K562 (cell line): ENCODE measurements at regions not wholly inside any gene's neighbourhood (a gene's known extent, or its start where the extent isn't known, plus 50 kb on each side); places are given as distances from the start of the nearest gene placed in this dataset.

Experiments used
- ATAC-seq: fragments of 200-7000 bp; cut with Tn5 transposase; 3 replicates; pipeline ENCODE4 v1.9.1; 2020; ENCODE audit warnings: moderate library complexity
- BruUV-seq: library from RNA; stranded (reverse); fragments of 400-500 nt; replicated peaks from 2 replicates; lab custom pipeline; 2021; lab: Mats Ljungman, UMichigan
- CTCF ChIA-PET: fragments of 300-600 bp; formaldehyde crosslinking; extraction: SDS; loops from one replicate; lab custom pipeline; 2021; ENCODE audit warnings: low intra/inter-chr PET ratio; lab: Yijun Ruan, JAX
- POLR2A ChIA-PET: fragments of 300-600, 350-650 bp; sonication (Branson Sonifier 250); formaldehyde crosslinking; extraction: SDS; loops from one replicate; lab custom pipeline; 2021; ENCODE audit warnings: antibody characterized with exemption, inconsistent platforms; lab: Yijun Ruan, JAX
- DNase-seq, 4 experiments: peaks; one replicate each; pipeline versions ENCODE4 v3.0.0 to v3.0.0-alpha.2; 2011 to 2018; ENCODE audit warnings: low spot score in 3 of 4, mixed read lengths in 3 of 4; ENCODE audit errors: extremely low read depth in 1 of 4
- FAIRE-seq: peaks from 2 replicates; lab custom pipeline; 2011; peaks lifted over from hg19 to GRCh38; lab: Jason Lieb, UNC
- H2AFZ ChIP-seq: 2 replicates; pipeline ENCODE4 v1.6.0; 2011; ENCODE audit warnings: low read depth, low read length, control low read depth, inconsistent platforms
- H3K27ac ChIP-seq: fragments of 200-600 bp; 3 replicates; pipeline ENCODE4 v1.8.0; 2011; ENCODE audit warnings: low read depth, mild to moderate bottlenecking, control low read depth, inconsistent platforms, low read length, moderate library complexity, mixed read lengths; ENCODE audit errors: extremely low read depth
- H3K27me3 ChIP-seq, 2 experiments: fragments of 300-600 bp in 1 of 2; 2 replicates in 1 of 2; 3 replicates in 1 of 2; pipeline versions ENCODE4 v1.6.0 to v1.8.0; 2011; ENCODE audit warnings: inconsistent platforms in 2 of 2, low read length in 2 of 2, mild to moderate bottlenecking in 1 of 2, mixed read lengths in 1 of 2, moderate library complexity in 1 of 2; ENCODE audit not compliant: control insufficient read depth in 2 of 2, insufficient read depth in 2 of 2
- H3K36me3 ChIP-seq: fragments of 300-600 bp; 3 replicates; pipeline ENCODE4 v1.8.0; 2011; ENCODE audit warnings: mild to moderate bottlenecking, low read length, inconsistent platforms; ENCODE audit not compliant: control insufficient read depth, insufficient read depth
- H3K4me1 ChIP-seq, 2 experiments: fragments of 200-600 bp in 1 of 2; replicated peaks in 1 of 2; 2 replicates in 1 of 2; 3 replicates in 1 of 2; pipeline versions ENCODE4 v1.5.1 to v1.8.0; 2011; ENCODE audit warnings: inconsistent platforms in 2 of 2, low read length in 2 of 2, mild to moderate bottlenecking in 1 of 2, mixed read lengths in 1 of 2, moderate library complexity in 1 of 2; ENCODE audit not compliant: control insufficient read depth in 2 of 2, insufficient read depth in 2 of 2
- H3K4me2 ChIP-seq: 2 replicates; pipeline ENCODE4 v1.6.1; 2011; ENCODE audit warnings: low read length, control low read depth, inconsistent platforms, mixed read lengths; ENCODE audit not compliant: insufficient read depth
- H3K4me3 ChIP-seq: fragments of 200-600 bp; sonication (generic), shearing (Covaris generic); 2 replicates; pipeline ENCODE4 v1.5.1; 2016; ENCODE audit warnings: control low read depth, inconsistent platforms
- H3K79me2 ChIP-seq: fragments of 200-600 bp; 3 replicates; pipeline ENCODE4 v1.8.0; 2011; ENCODE audit warnings: low read length, inconsistent platforms; ENCODE audit not compliant: control insufficient read depth, insufficient read depth
- H3K9ac ChIP-seq, 2 experiments: 2 replicates each; pipeline versions ENCODE4 v1.6.0 to v1.6.1; 2011; ENCODE audit warnings: low read depth in 2 of 2, low read length in 2 of 2, control low read depth in 1 of 2, inconsistent platforms in 1 of 2, mild to moderate bottlenecking in 1 of 2, mixed read lengths in 1 of 2; ENCODE audit not compliant: insufficient read depth in 1 of 2
- H3K9me1 ChIP-seq: one replicate; pipeline ENCODE4 v1.6.0; 2011; ENCODE audit warnings: inconsistent platforms, mild to moderate bottlenecking, low read length, moderate library complexity; ENCODE audit not compliant: control insufficient read depth, insufficient read depth
- H3K9me3 ChIP-seq: replicated peaks from 2 replicates; pipeline ENCODE4 v1.5.1; 2011; ENCODE audit warnings: low read depth, low read length, inconsistent platforms; ENCODE audit not compliant: control insufficient read depth, insufficient read depth
- H4K20me1 ChIP-seq: replicated peaks from 2 replicates; pipeline ENCODE4 v1.6.1; 2011; ENCODE audit warnings: low read length, inconsistent platforms, mixed read lengths; ENCODE audit not compliant: control insufficient read depth, insufficient read depth
- CBFA2T3 ChIP-seq: fragments of 450-650 bp; IDR thresholded peaks from 2 replicates; pipeline ENCODE4 v1.6.1; 2017
- FOXP1 ChIP-seq: sonication (generic); formaldehyde crosslinking; IDR thresholded peaks from 2 replicates; pipeline ENCODE4 v1.8.0; 2022; ENCODE audit warnings: mild to moderate bottlenecking, missing genetic modification reagents
- GABPB1 ChIP-seq: sonication (generic); formaldehyde crosslinking; IDR thresholded peaks from 2 replicates; pipeline ENCODE4 v1.8.0; 2022; ENCODE audit warnings: mild to moderate bottlenecking, missing genetic modification reagents
- HIVEP1 ChIP-seq: fragments of 250-450 bp; sonication (Bioruptor Pico); IDR thresholded peaks from 2 replicates; pipeline ENCODE4 v1.4.0; 2020; ENCODE audit warnings: mild to moderate bottlenecking
- MYBL2 ChIP-seq, 2 experiments: fragments of 450-650 bp in 1 of 2; sonication (generic) in 1 of 2; formaldehyde crosslinking in 1 of 2; IDR thresholded peaks; 2 replicates each; pipeline versions ENCODE4 v1.6.1 to v1.8.1; 2017 to 2022; ENCODE audit warnings: borderline replicate concordance in 1 of 2, inconsistent platforms in 1 of 2, low read depth in 1 of 2, mild to moderate bottlenecking in 1 of 2, missing genetic modification reagents in 1 of 2, moderate library complexity in 1 of 2
- NELFE ChIP-seq: IDR thresholded peaks from 2 replicates; pipeline ENCODE4 v1.6.1; 2011; ENCODE audit warnings: mild to moderate bottlenecking; ENCODE audit not compliant: insufficient read depth, insufficient read length
- NR2F6 ChIP-seq: fragments of 450-650 bp; formaldehyde crosslinking; IDR thresholded peaks from 2 replicates; pipeline ENCODE4 v1.4.0; 2020; ENCODE audit warnings: mild to moderate bottlenecking
- STAG1 ChIP-seq: sonication (generic); formaldehyde crosslinking; IDR thresholded peaks from 2 replicates; pipeline ENCODE4 v1.5.0; 2020; ENCODE audit warnings: missing genetic modification reagents, borderline replicate concordance
- TAF9B ChIP-seq: fragments of 450-650 bp; IDR thresholded peaks from 2 replicates; pipeline ENCODE4 v1.6.1; 2018; ENCODE audit warnings: mild to moderate bottlenecking; ENCODE audit not compliant: partially characterized antibody
- ZFPM2 ChIP-seq: fragments of 250-450 bp; sonication (Bioruptor Pico); IDR thresholded peaks from 2 replicates; pipeline ENCODE4 v1.5.1; 2022; ENCODE audit warnings: mild to moderate bottlenecking
- ZNF586 ChIP-seq: fragments of 450-650 bp; formaldehyde crosslinking; conservative IDR thresholded peaks from 2 replicates; pipeline ENCODE4 v1.4.0; 2020; ENCODE audit warnings: mild to moderate bottlenecking, moderate library complexity
- WGBS: fragments of 100-300 bp; shearing (Covaris generic); methylation state at CpG from one replicate; pipeline ENCODE4 v1.1.6; 2016; ENCODE audit warnings: low coverage, mixed read lengths; ENCODE audit not compliant: insufficient coverage; ENCODE audit errors: missing lambda C conversion rate; 5-methylcytosine and 5-hydroxymethylcytosine counted together
- in situ Hi-C: fragments of 300-500 bp; cut with MboI; formaldehyde crosslinking; loops from 4 replicates; pipeline ENCODE4 v1.15.0; 2018; ENCODE audit warnings: inconsistent platforms, mixed read lengths
- intact Hi-C: fragments of 100-400 bp; cut with micrococcal nuclease; formaldehyde crosslinking; loops from 2 replicates; pipeline ENCODE4 v1.14.2; 2022
- TF ChIP-seq, protein P1 (sequence below): sonication (generic); formaldehyde crosslinking; IDR thresholded peaks from 2 replicates; pipeline ENCODE4 v1.8.0; 2022; ENCODE audit warnings: mild to moderate bottlenecking, low read depth, missing genetic modification reagents
- TF ChIP-seq, protein P2 (sequence below), 2 experiments: fragments of 450-650 bp in 1 of 2; IDR thresholded peaks; 2 replicates each; pipeline ENCODE4 v1.6.1; 2011 to 2017; ENCODE audit warnings: low read depth in 2 of 2, antibody characterized with exemption in 1 of 2, borderline replicate concordance in 1 of 2, low read length in 1 of 2, mild to moderate bottlenecking in 1 of 2, mixed read lengths in 1 of 2; ENCODE audit not compliant: control insufficient read depth in 1 of 2
- TF ChIP-seq, protein P3 (sequence below): fragments of 450-650 bp; IDR thresholded peaks from 2 replicates; pipeline ENCODE4 v1.6.1; 2018; ENCODE audit not compliant: partially characterized antibody

DNA sequence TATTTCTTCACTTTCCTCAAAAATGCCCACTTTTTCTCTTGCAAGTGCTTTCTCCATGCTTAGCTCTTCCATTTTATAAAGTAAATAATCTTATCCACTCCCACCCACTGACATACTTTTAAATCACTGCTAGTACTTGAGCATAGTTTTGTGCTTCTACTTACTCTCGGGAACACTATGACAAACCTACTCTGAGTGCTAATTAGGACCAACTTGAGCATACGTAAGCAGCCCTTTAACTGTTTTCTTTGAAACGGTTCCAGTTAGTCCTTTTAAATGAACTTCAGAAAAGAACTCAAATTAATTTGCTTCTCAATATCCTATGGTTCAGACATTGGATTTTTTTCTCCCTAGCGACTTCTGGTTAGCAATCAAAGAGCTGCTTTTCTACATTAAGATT lies 280.0 kb upstream of the SOX2 start:
- DNase-seq = no peak
- TF ChIP-seq ZNF586 (CRISPR knock-in tag) (no peak), ZFPM2 (CRISPR knock-in tag) (no peak), TAF9B (no peak), NELFE (no peak), CBFA2T3 (no peak), MYBL2 (IDR thresholded peaks at IDR 0.05; ENCODE audit: low read depth) (no peak), MYBL2 (CRISPR knock-in tag; IDR thresholded peaks at IDR 0.05; ENCODE audit: borderline replicate concordance) (no peak), NR2F6 (CRISPR knock-in tag) (no peak), FOXP1 (CRISPR knock-in tag) (no peak), STAG1 (CRISPR knock-in tag) (no peak), HIVEP1 (CRISPR knock-in tag) (no peak), GABPB1 (CRISPR knock-in tag) (no peak)
- TF ChIP-seq, protein P1, sequence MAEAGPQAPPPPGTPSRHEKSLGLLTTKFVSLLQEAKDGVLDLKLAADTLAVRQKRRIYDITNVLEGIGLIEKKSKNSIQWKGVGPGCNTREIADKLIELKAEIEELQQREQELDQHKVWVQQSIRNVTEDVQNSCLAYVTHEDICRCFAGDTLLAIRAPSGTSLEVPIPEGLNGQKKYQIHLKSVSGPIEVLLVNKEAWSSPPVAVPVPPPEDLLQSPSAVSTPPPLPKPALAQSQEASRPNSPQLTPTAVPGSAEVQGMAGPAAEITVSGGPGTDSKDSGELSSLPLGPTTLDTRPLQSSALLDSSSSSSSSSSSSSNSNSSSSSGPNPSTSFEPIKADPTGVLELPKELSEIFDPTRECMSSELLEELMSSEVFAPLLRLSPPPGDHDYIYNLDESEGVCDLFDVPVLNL = no peak
- TF ChIP-seq, protein P2, sequence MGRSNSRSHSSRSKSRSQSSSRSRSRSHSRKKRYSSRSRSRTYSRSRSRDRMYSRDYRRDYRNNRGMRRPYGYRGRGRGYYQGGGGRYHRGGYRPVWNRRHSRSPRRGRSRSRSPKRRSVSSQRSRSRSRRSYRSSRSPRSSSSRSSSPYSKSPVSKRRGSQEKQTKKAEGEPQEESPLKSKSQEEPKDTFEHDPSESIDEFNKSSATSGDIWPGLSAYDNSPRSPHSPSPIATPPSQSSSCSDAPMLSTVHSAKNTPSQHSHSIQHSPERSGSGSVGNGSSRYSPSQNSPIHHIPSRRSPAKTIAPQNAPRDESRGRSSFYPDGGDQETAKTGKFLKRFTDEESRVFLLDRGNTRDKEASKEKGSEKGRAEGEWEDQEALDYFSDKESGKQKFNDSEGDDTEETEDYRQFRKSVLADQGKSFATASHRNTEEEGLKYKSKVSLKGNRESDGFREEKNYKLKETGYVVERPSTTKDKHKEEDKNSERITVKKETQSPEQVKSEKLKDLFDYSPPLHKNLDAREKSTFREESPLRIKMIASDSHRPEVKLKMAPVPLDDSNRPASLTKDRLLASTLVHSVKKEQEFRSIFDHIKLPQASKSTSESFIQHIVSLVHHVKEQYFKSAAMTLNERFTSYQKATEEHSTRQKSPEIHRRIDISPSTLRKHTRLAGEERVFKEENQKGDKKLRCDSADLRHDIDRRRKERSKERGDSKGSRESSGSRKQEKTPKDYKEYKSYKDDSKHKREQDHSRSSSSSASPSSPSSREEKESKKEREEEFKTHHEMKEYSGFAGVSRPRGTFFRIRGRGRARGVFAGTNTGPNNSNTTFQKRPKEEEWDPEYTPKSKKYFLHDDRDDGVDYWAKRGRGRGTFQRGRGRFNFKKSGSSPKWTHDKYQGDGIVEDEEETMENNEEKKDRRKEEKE (IDR thresholded peaks at IDR 0.05; ENCODE audit: borderline replicate concordance in 1 of 2, control insufficient read depth in 1 of 2, low read depth in 2 of 2, low read length in 1 of 2) = no peak
- TF ChIP-seq, protein P3, sequence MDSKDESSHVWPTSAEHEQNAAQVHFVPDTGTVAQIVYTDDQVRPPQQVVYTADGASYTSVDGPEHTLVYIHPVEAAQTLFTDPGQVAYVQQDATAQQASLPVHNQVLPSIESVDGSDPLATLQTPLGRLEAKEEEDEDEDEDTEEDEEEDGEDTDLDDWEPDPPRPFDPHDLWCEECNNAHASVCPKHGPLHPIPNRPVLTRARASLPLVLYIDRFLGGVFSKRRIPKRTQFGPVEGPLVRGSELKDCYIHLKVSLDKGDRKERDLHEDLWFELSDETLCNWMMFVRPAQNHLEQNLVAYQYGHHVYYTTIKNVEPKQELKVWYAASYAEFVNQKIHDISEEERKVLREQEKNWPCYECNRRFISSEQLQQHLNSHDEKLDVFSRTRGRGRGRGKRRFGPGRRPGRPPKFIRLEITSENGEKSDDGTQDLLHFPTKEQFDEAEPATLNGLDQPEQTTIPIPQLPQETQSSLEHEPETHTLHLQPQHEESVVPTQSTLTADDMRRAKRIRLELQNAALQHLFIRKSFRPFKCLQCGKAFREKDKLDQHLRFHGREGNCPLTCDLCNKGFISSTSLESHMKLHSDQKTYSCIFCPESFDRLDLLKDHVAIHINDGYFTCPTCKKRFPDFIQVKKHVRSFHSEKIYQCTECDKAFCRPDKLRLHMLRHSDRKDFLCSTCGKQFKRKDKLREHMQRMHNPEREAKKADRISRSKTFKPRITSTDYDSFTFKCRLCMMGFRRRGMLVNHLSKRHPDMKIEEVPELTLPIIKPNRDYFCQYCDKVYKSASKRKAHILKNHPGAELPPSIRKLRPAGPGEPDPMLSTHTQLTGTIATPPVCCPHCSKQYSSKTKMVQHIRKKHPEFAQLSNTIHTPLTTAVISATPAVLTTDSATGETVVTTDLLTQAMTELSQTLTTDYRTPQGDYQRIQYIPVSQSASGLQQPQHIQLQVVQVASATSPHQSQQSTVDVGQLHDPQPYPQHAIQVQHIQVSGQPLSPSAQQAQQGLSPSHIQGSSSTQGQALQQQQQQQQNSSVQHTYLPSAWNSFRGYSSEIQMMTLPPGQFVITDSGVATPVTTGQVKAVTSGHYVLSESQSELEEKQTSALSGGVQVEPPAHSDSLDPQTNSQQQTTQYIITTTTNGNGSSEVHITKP = no peak
- H3K9me1 ChIP-seq = no peaks in the 10 kb centered on the region
- no peaks in the 10 kb centered on the region for H3K79me2 ChIP-seq
- no peak overlapping the region for H3K9ac ChIP-seq
- ATAC-seq = no peak
- no peaks in the 10 kb centered on the region for H3K4me1 ChIP-seq
- H3K27ac ChIP-seq = no peak overlapping the region
- ChIA-PET POLR2A (no interaction called here), CTCF (no interaction called here)
- no TSS peak for BruUV-seq
- H3K27me3 ChIP-seq = no peaks in the 10 kb centered on the region
- no peaks in the 10 kb centered on the region for H3K36me3 ChIP-seq
- no peak overlapping the region for H3K4me3 ChIP-seq
- H3K9me3 ChIP-seq = no peaks in the 10 kb centered on the region
- no peak overlapping the region for H2AFZ ChIP-seq
- in situ Hi-C loops (no loop called here), intact Hi-C loops (no loop called here)
- H4K20me1 ChIP-seq = no peaks in the 10 kb centered on the region
- WGBS = 1% methylated on average over 4 of the region's 4 CpGs
- no peak for FAIRE-seq
- no peak overlapping the region for H3K4me2 ChIP-seq
